ENCODE measurements at regions not wholly inside any gene's neighbourhood (a gene's known extent, or its start where the extent isn't known, plus 50 kb on each side); places are given as distances from the start of the nearest gene placed in this dataset.

DNA sequence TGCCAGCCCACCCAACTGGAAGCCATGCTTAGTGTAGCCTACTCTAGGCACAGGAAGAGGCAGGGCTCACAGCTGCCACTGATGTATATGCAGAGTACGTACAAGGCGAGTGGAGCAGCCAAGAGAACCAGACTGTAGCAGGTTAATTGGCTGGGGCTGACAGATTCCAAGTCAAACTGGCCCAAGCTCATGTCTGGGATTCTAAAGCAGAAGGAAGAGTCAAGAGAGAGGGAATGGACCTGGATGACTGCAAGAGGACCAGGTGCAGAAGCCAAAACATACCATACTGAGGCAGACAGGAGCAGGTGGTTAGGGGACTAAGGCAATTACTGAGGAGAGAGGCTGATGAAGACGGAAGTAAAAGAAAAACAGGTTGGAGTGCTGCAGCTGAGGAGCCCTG is 51.3 kb upstream of the LRRN2 start:
- no peak for DNase-seq (ENCODE audit: low spot score)

DNA sequence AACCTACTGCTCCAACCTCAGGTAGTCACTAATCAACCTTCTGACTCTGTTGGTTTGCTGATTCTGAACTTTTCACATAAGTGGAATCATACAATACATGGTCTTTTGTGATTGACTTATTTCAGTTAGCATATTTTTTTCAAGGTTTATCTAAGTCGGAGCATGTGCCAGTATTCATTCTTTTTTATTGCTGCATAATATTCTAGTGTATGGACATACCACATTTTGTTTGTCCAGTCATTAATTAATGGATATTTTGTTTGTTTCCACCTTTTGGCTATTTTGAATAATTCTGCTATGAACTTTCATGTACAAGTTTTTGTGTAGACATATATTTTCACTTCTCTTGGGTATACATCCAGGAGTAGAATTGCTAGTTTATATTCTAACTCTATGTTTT is 53.0 kb upstream of the LRRN2 start:
- DNase-seq (ENCODE audit: low spot score): no peak

DNA sequence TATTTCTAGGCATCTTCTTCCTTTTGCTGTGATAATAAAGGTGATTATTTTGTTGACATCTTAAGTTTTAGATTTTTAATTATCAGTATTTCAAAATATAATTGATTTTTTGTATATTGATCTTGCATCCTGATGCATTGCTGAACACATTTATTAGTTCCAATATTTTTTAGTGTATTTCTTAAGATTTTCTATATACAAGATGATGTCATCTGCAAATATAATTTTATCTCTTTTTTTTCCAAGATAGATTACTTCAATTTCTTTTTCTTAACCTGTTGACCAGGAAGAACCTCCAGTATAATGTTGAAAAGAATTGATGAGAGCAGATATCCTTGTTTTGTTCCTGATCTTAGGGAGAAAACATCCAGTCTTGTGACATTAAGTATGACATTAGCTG is 54.8 kb upstream of the LRRN2 start:
- DNase-seq (ENCODE audit: low spot score): no peak

DNA sequence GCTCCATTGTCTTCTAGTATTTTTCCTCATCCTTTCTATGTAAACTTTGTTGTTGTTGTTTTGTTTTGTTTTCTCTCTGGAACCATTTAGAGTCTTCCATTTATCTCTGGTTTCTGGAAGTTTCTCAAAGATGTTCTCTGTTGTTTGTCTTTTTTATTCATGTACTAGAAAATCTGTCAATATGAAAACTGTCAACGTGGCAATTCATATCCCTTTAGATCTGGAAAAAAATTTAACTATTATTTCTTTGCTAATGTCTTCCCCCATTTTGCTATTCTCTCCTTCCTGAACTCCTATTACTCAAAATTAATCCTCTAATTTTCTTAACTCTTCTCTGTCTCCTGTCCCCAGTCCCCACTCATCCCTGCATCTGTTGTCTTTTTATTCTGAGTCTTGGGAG is 55.9 kb upstream of the LRRN2 start:
- no peak for DNase-seq (ENCODE audit: low spot score)

DNA sequence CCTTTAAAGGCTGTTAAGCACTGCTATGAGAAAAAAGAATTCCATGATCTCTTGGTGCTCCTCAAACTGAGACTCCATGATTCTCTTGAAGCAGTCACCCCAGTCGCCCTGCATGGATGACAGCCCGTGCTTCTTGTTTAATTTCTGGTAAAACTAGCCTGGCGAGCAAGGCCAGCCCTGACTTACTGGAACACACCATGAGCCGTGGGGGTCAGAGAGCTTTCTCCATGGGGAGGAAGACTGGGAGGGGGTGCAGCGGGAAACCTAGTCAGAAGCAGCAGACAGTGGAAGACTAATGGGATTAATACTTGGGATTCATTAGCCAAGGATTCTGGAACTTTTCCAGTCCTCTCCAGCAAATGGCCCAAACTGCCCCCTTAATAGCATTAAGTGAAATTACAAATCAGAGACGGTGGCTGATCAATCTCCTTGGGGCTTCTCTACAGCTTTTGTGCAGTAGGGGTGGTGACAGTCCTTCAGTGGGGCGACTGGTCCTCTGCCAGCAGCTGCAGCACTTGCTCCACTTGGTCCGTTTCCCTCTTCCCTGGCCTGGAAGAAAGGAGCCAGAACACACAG is 57.2 kb upstream of the LRRN2 start:
- DNase-seq (ENCODE audit: low spot score): peak; percentile 19

DNA sequence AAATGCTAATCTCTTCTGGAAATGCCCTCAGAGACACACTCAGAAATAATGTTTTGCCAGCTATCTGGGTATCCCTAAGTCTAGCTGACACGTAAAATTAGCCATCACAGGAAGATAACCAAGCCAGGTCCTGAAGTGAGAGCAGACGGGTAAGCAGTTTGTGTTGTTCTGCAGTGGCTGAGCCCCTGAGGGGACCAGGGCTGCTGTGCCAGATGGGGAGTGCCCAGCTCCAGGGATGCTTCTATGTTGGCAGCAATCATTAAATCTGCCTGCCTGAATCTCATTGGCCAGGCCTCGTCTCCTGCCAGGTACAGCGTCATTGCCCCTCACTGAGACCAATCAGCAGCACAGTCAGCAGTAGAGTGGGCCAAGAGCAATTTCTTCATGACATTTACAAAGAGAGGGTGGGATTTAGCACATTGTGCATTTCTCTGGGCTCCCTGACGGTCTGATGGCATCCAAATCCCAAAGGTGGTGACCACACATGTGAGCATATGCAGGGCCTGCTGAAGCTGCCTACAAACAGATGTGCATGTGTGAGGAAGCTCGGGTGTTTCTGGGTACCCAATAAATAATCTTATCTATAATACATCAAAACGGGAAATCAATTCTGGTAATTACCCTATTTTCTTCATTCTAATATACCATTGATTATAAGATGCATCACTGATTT is 58.7 kb upstream of the LRRN2 start:
- DNase-seq (ENCODE audit: low spot score): no peak

DNA sequence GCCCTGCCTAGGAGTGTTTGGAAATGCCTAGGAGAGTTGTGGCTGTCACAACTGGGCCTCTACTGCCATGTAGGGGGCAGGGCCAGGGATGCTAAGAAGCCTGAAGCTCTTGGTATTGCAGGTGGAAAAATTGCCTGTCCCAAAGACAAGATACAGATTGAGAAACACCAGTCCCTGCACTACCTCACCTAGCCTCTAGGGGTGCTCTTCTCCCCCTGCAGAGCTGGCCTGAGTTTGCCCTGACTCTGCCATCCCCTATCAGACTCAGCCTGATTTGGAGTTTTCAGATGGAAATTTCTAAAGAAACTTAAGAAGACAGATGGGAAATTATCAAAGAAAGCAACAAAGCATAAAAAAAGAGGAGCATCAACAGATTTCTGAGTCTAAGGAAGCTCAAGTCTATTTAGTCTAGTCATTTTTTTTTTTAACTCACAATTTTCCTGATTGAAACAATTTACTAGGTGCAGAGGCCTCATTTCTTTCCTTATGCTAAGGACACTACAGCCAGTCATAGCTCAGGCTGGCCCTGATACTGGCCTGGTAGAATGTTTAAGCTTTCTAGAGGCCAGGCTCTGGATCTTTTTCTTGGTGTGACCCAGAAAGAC is 61.4 kb upstream of the LRRN2 start:
- DNase-seq (ENCODE audit: low spot score): peak; percentile 57

DNA sequence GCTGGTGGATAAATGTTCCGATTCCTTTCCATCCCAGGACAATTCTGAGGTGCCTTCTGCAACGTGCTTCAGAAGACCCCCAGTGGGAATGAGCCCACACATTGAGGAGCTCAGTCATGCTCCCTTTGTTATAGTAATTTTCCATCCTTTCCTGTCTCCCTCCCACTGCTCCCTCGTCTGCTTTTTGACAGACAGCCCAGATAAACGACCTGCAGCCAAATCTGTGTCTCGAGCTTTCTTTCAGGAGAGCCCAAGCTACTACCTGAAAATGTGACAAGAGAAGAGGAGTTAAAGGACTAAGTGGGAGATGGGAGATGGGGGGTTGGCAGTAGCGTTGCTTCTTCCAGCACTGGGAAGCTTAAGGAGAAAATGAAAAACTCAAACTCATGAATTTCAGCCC is 65.9 kb upstream of the LRRN2 start:
- no peak for DNase-seq (ENCODE audit: low spot score)

DNA sequence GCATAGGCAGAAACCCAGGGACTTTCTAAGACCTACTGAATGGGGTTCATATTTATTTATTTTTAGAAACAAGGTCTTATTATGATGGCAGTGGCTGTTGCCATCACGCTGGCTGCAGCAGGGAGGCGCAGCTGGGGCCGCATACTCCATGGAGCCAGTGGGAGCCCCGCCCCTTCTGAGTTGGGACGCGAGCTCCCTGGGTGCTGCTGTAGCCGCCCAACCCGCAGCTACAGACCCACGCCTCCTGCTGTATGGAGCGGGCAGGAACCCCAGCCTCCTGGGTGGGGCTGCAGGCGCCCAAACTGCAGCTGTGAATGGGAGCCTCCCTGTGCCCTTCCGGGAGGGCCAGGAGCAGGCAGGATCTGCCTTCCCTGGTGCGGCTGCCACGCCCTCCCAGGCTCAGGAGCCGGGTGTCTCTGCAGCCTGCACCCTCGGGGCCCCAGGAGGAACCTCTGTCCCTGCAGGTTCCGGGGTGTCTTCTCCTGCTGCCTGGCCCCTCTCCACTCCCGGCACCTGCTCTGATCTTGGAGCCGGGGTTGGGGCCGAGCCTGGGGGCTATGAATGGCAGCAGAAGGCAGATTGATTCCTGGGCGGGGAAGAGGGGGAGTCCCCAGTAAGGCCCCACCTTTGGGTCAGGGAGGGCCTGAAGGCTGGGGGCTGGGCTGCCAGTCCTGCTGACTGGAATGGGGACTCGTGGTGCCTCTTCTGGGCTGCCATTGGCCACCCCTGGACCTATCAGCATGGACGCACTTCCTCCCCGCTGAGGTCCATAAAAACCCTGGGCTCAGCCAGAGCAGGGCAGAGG is 66.5 kb upstream of the LRRN2 start:
- no peak for DNase-seq (ENCODE audit: low spot score)

DNA sequence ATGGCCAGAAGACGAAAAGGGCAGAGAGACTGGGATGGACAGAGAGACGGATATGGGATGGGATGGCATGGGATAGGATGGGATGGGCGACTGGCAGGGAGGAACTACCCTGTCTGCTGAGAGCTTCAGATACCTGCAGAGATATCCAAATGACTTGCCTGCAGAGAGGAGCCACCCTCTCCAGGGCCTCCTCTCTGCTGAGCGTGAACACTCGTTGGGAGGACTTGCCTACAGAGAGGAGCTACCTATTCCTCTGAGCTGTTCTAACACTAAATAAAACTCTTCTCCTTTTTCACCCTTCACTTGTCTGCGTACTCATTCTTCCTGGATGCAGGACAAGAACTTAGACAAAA is 67.1 kb upstream of the LRRN2 start:
- DNase-seq (ENCODE audit: low spot score): no peak

DNA sequence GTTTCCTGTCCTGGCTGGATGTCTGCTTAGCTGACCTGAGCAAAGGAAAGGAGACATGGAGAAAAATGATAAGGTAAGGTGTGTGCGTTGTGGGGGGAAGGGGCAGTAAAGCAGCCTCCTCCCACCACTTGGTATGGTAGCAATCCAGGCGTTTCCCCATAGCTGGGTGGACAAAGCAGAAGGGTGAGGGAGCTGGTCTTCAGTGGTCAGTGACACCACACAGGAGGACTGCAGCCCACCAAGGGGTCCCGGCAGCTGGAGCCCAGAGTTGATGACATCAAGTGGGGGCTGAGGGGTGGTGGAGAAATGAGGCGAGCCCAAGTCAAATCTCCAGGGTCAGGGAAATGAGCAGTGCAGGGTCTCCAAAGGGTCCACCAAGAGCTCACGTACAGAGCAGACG is 69.3 kb upstream of the LRRN2 start:
- no peak for DNase-seq (ENCODE audit: low spot score)

DNA sequence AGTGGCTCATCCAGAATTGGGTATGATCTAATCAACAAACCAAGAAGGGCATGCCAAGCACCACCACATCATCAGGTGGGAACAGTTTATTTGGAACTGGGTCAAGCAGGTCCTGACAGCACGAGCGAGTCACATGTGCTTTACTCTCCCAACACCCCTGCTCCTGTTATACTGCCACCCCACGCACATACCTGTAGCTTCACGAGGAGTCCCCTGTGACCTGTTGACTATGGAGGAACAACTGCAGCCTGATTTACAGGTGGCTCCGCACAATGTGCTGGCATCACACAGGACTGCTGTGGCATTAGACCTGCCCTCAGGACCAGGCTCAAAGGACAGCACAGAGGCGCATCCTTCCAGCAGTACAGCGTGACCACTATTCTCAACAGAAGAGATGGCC is 70.8 kb upstream of the LRRN2 start:
- no peak for DNase-seq (ENCODE audit: low spot score)

DNA sequence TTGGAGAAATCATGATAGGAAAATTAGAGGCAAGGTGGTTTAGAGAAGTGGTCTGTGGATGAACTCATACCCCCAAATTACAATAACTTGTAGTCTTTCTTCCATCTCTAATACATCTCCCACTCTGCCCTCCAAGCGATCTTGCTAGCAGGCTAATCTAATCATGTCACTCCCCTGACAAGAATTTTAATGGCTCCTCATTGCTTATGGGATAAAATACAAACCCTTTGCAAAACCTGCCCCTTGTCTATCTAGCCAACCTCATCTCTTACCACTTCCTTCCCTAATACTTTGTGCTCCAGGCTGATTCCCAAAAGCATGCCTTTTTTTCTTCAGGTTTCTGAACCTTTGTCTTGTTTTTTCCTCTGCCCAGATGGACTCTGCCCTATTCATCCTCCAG is 71.3 kb upstream of the LRRN2 start:
- DNase-seq (ENCODE audit: low spot score): no peak

DNA sequence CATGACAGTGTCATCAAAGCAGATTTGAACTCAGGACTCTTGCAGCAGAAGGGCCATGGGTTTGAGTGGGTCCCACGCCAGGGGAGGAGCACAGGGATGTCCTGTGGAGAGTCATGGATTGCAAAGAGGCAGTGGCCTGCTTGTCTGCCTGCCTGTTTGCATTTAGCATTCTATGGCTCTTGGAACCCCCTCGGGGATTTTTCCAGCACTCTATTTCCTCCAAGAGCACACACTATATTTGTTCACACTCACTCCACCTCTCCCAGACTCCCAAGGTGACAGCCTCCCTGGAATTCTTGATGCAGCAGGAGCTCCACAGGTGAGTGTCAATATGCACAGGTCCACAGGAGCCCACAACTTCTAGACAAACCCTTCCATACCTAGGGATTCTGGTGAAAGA is 73.1 kb upstream of the LRRN2 start:
- DNase-seq (ENCODE audit: low spot score): no peak

DNA sequence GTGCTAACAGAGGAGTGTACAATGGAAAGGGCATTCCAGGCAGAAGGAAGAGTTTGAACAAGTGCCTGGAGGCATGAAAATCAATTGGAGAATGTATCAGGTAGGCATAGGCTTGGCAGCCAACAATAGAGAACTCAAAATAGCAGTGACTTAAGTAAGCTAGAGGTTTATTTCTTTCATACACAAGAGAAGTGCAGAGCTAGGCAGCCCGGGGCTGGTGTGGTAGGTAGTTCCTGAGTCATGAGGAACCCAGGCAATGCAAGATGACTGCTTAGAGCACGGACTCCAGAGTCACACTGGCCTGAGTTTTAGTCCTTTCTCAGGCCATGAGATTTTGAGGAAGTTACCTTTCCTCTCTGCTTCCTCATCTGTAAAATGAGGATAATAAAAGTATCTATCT is 74.8 kb upstream of the LRRN2 start:
- no peak for DNase-seq (ENCODE audit: low spot score)

DNA sequence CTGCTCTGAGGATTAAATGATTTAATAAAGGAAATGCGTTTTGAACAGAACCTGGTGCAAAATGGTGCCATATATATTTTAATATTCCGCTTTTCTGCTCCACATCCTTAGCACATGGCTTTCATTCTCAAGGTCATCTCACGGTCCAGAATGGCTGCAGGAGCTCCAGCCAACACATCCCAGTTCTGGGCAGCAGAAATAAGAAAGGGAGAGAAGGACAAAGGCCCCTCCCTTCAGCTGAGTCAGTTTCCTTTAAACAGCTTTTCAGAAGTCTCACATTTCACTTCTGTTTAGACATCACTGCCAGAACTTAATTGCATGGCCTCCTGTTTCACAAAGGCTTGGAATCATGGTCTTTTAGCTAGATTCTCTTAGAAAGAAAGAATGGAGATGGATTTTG is 75.2 kb upstream of the LRRN2 start:
- DNase-seq (ENCODE audit: low spot score): no peak

DNA sequence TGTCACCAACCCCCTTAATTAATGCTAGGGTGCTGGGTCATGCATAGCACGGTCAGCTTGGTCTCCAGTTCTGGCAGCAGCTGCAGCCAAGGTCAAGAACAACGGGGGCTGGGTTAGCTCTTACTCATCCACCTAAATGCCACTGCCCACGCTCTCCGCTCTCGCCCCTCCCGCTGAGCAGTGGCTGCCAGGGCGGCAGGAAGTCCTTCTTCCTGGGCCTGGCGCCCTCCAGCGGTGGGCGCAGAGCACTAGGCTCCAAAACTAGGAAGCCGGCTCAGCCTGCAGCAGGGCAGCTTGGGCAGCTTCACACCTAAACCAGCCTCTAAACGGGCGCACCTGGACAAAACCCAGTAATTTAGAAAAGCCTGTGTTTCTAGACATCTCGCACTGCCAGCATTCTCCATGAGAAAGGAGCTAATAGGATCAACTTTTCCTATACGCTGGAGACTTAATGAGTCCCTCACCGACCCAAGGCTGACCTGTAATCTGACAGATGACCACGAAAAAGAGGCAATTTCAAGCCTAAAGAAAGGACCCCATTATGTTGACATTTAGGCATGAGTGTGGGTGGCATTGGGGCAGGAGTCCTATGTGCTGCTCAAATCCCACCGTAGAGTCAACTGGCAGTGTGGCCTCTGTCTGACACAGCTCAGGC is 78.4 kb upstream of the LRRN2 start:
- DNase-seq (ENCODE audit: low spot score): peak; percentile 90

DNA sequence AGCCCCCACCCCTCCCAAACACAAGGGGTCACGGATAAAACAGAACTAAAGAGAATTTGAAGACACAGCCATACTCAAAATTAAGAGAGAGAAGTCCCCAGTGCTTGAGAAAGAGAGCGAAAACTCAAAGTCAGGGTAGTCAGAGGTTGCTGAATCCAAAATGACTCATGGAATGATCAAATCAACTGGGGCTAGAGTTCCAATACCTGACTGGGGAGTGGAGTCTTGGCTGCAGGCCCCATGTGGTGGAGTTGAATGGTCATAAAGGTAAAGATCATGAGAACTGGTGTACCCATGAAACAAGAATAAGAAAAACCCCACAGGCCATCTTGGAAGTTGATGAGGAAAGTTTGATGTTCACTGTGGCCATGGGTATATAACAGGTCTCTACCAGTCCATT is 84.5 kb upstream of the LRRN2 start:
- no peak for DNase-seq (ENCODE audit: low spot score)

DNA sequence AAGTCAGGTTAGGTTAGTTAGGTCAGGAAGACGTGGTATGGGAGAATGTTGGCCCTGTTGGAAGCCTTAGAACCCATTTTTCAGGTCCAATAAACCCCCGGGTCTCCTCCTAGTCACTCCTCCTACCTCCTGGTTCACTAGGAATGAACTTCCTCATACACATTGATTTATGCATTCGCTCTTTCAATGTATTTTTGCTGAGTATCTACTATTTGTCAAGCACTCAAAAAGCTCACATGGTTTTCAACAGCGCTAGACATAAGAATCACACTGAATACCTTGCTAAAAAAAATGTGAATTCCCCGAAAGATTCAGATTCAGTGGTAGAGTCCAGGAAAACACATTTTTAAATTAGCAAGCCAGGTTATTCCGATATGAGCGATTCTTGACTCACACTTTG is 85.8 kb upstream of the LRRN2 start:
- DNase-seq (ENCODE audit: low spot score): no peak

DNA sequence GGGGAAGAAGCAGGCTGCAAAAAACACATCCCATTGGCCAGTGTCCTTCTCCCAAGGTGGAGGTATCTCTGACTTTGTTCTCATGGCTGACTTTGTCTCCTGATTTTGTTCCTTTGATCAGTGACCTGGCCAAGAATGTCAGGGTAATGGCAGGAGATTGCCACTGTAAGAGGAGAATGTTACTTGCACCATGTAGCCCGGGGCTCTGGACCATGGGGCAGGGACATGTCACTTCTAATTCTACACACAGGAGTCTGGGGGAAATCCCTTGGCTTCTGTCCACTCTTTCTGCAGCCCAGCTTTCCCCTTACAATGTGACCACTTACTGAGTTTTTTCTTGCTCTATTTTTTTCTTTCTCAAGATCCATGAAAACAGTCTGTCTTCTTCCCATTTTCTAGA is 87.7 kb upstream of the LRRN2 start:
- no peak for DNase-seq (ENCODE audit: low spot score)

DNA sequence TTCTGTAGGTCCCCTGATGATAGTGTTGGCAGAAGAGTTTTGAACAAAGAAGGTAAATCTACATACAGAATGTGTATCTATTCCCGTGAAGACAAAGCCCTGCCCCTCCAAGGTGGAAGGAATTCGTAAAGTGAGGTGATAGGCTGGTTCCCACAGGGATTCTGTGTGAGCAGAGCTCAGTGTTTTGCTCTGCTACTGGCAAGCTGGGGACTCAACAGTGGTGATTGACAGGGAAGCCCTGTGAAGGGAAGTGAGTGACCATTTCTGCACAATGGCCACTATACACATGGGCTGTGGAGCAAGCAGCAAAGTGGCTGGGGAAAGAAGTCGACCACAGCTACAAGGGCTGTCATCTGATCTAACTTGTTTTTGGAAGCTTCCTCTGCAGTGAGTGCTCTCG is 90.0 kb upstream of the LRRN2 start:
- DNase-seq (ENCODE audit: low spot score): no peak

DNA sequence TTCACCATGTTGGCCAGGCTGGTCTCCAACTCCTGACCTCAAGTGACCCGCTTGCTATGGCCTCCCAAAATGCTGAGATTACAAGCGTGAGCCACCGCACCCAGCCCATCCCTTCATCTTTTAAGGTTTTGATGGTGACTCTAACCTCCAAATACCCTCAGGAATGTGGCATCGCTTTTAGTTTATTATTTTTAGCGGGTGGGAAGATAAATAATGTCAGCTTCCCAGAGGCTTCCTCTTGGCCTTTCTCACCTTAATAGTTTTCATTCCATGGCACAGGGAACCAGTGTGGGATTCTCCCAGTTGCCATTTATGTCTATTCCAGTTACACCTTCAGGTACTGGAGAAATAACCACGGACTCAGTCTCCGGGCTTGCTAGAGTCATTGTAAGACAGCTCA is 92.1 kb upstream of the LRRN2 start:
- DNase-seq (ENCODE audit: low spot score): no peak

DNA sequence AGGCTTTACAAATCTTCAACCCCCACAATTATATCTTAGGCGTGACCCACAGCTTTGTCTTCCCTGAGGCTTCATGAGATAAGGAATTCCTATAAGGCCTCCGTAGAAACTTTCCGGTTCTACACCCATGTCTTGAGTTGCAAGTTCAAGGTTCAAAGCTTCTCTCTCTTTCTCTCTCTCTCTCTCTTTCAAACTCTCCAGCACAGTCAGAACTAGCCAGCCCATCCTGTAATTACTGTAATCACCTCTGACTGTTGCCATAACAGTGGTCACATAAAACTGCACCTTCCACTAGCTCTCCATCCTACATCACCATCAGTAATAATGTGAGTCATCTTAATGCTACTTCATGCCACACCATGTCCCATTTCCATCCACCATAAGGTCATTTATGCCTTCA is 90.0 kb upstream of the NFASC start:
- DNase-seq (ENCODE audit: low spot score): peak; percentile 21
